ENCODE measurements at regions not wholly inside any gene's neighbourhood (a gene's known extent, or its start where the extent isn't known, plus 50 kb on each side); places are given as distances from the start of the nearest gene placed in this dataset.

DNA sequence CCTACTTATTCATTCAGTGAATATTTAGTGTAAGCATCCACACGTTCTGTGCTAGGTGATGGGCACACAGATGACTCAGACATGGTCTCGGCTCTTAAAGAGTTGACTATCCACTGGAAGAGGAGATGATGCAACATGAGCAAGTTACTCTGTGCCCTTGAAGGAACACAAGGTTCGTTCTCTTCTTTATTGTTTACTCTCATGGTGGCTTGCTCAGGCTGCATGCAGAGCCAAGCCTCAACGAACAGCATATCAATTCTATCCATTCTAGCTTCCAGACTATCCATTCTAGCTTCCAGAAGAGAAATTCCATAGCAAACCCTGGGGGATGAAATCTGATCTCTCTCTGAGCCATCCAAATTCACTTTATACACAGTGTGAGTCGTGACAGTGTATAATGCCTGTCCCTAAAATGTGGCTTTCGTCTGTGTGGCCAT is 68.1 kb upstream of the CTAGE1 start:
- H3K27me3 ChIP-seq (replicated peaks; ENCODE audit: insufficient read depth, low read length), result no peaks in the 10 kb centered on the region
- TF ChIP-seq EZH2phosphoT487 (IDR thresholded peaks at IDR 0.05; ENCODE audit: low read length) (no peak), EZH2 (optimal IDR thresholded peaks at IDR 0.05; ENCODE audit: low read depth, low read length) (no peak), CTCF (IDR thresholded peaks at IDR 0.05; ENCODE audit: low read length) (no peak)
- no peaks in the 10 kb centered on the region for H4K20me1 ChIP-seq (ENCODE audit: insufficient read depth, low read length)
- no peak overlapping the region for H2AFZ ChIP-seq (ENCODE audit: low read length)
- H3K4me1 ChIP-seq (ENCODE audit: low read length), result no peaks in the 10 kb centered on the region
- H3K36me3 ChIP-seq (replicated peaks; ENCODE audit: insufficient read depth, low read length), result no peaks in the 10 kb centered on the region
- no peak overlapping the region for H3K27ac ChIP-seq (ENCODE audit: low read length)
- no peak overlapping the region for H3K4me3 ChIP-seq (ENCODE audit: low read length)
- H3K4me2 ChIP-seq (ENCODE audit: low read depth, low read length), result no peak overlapping the region
- no peaks in the 10 kb centered on the region for H3K79me2 ChIP-seq (ENCODE audit: low read length)
- no peaks in the 10 kb centered on the region for H3K9me2 ChIP-seq (replicated peaks; ENCODE audit: insufficient read depth, low read length)
- H3F3A ChIP-seq (ENCODE audit: insufficient read depth, low read length), result no peaks in the 10 kb centered on the region
- no peaks in the 10 kb centered on the region for H3K9me3 ChIP-seq (replicated peaks; ENCODE audit: insufficient read depth, low read length)
- DNase-seq, result no peak
- H3K9ac ChIP-seq (ENCODE audit: low read length), result no peak overlapping the region

DNA sequence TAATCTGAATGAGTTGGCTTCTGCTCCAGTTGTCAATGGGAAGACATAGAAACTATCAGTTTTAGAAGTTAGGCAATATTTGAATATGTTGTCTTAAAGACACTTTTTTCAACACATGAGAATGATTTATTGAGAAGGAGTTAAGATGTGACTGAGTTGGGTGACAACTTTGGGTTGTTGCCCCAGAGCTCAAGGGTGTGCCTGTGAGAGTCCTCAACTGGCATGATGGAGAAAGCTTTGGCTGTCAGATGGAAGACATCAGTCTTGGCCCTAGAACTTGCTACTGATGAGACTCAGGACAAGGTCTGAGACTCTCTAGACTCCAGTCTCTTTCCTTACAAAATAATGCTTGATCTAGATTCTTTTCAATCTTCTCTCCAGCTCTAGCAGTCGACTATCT is 69.0 kb upstream of the CTAGE1 start:
- Histone ChIP-seq H3K4me1 (ENCODE audit: low read length) (no peaks in the 10 kb centered on the region), H2AFZ (ENCODE audit: low read length) (no peak overlapping the region), H3K79me2 (ENCODE audit: low read length) (no peaks in the 10 kb centered on the region), H3K36me3 (replicated peaks; ENCODE audit: insufficient read depth, low read length) (no peaks in the 10 kb centered on the region), H3F3A (ENCODE audit: insufficient read depth, low read length) (no peaks in the 10 kb centered on the region), H3K4me3 (ENCODE audit: low read length) (no peak overlapping the region), H3K9ac (ENCODE audit: low read length) (no peak overlapping the region), H3K27me3 (replicated peaks; ENCODE audit: insufficient read depth, low read length) (no peaks in the 10 kb centered on the region), H4K20me1 (ENCODE audit: insufficient read depth, low read length) (no peaks in the 10 kb centered on the region), H3K27ac (ENCODE audit: low read length) (no peak overlapping the region), H3K9me3 (replicated peaks; ENCODE audit: insufficient read depth, low read length) (no peaks in the 10 kb centered on the region), H3K4me2 (ENCODE audit: low read depth, low read length) (no peak overlapping the region), H3K9me2 (replicated peaks; ENCODE audit: insufficient read depth, low read length) (no peaks in the 10 kb centered on the region)
- TF ChIP-seq EZH2phosphoT487 (IDR thresholded peaks at IDR 0.05; ENCODE audit: low read length), result no peak
- no peak for TF ChIP-seq EZH2 (optimal IDR thresholded peaks at IDR 0.05; ENCODE audit: low read depth, low read length)
- no peak for TF ChIP-seq CTCF (IDR thresholded peaks at IDR 0.05; ENCODE audit: low read length)
- no peak for DNase-seq

GRCh38 chr18:22488554-22488953 is 70.8 kb upstream of the CTAGE1 start:
- H4K20me1 ChIP-seq (ENCODE audit: insufficient read depth, low read length), result no peaks in the 10 kb centered on the region
- no peak overlapping the region for H3K4me2 ChIP-seq (ENCODE audit: low read depth, low read length)
- no peaks in the 10 kb centered on the region for H3K9me2 ChIP-seq (replicated peaks; ENCODE audit: insufficient read depth, low read length)
- no peaks in the 10 kb centered on the region for H3K4me1 ChIP-seq (ENCODE audit: low read length)
- DNase-seq, result no peak
- H3K4me3 ChIP-seq (ENCODE audit: low read length), result no peak overlapping the region
- no peak overlapping the region for H3K9ac ChIP-seq (ENCODE audit: low read length)
- H3K27ac ChIP-seq (ENCODE audit: low read length), result no peak overlapping the region
- no peak for TF ChIP-seq CTCF (IDR thresholded peaks at IDR 0.05; ENCODE audit: low read length)
- no peak for TF ChIP-seq EZH2phosphoT487 (IDR thresholded peaks at IDR 0.05; ENCODE audit: low read length)
- no peak for TF ChIP-seq EZH2 (optimal IDR thresholded peaks at IDR 0.05; ENCODE audit: low read depth, low read length)
- no peaks in the 10 kb centered on the region for H3K27me3 ChIP-seq (replicated peaks; ENCODE audit: insufficient read depth, low read length)
- no peaks in the 10 kb centered on the region for H3F3A ChIP-seq (ENCODE audit: insufficient read depth, low read length)
- H2AFZ ChIP-seq (ENCODE audit: low read length), result no peak overlapping the region
- no peaks in the 10 kb centered on the region for H3K79me2 ChIP-seq (ENCODE audit: low read length)
- no peaks in the 10 kb centered on the region for H3K9me3 ChIP-seq (replicated peaks; ENCODE audit: insufficient read depth, low read length)
- H3K36me3 ChIP-seq (replicated peaks; ENCODE audit: insufficient read depth, low read length), result no peaks in the 10 kb centered on the region

All from MM.1S (cell line).